Stimulated activated CD4-positive, alpha-beta T cell treated with anti-CD3 and anti-CD28 coated beads, Interleukin-4, amount 100 ng/mL, for 24 hours (primary cell): ENCODE measurements at regions not wholly inside any gene's neighbourhood (a gene's known extent, or its start where the extent isn't known, plus 50 kb on each side); places are given as distances from the start of the nearest gene placed in this dataset.

ENCODE experiments used
- DNase-seq: peaks from one replicate; pipeline ENCODE4 v3.0.0-alpha.2; 2020

GRCh38 chrX:39757971-39758370 is 339.8 kb downstream of the BCOR start:
- DNase-seq: no peak

GRCh38 chrX:39758791-39759525 is 338.8 kb downstream of the BCOR start:
- no peak for DNase-seq

- DNase-seq: no peak
These were observed 338.1 kb downstream of the BCOR start for GRCh38 chrX:39759526-39760224.

- peak; percentile 27 for DNase-seq
These were observed 336.8 kb downstream of the BCOR start for GRCh38 chrX:39760930-39761329.

GRCh38 chrX:39762266-39762841 is 335.4 kb downstream of the BCOR start:
- DNase-seq: no peak

GRCh38 chrX:39764441-39764914 is 333.3 kb downstream of the BCOR start:
- DNase-seq: no peak

GRCh38 chrX:39765327-39765726 is 332.4 kb downstream of the BCOR start:
- DNase-seq: no peak

- peak; percentile 6 for DNase-seq
These were observed 331.6 kb downstream of the BCOR start for GRCh38 chrX:39766085-39766726.

GRCh38 chrX:39766855-39767254 is 330.9 kb downstream of the BCOR start:
- no peak for DNase-seq

- DNase-seq: no peak
These were observed 330.3 kb downstream of the BCOR start for GRCh38 chrX:39767446-39767845.

- no peak for DNase-seq
These were observed 328.0 kb downstream of the BCOR start for GRCh38 chrX:39769748-39770147.

GRCh38 chrX:39771089-39771488 is 326.7 kb downstream of the BCOR start:
- no peak for DNase-seq

GRCh38 chrX:39772057-39772832 is 325.5 kb downstream of the BCOR start:
- DNase-seq: peak; percentile 73

GRCh38 chrX:39773150-39773549 is 324.6 kb downstream of the BCOR start:
- no peak for DNase-seq

GRCh38 chrX:39773923-39774773 is 323.6 kb downstream of the BCOR start:
- DNase-seq: peak; percentile 42

- DNase-seq: no peak
These were observed 322.9 kb downstream of the BCOR start for GRCh38 chrX:39774774-39775328.

GRCh38 chrX:39777623-39778025 is 320.1 kb downstream of the BCOR start:
- peak; percentile 36 for DNase-seq

GRCh38 chrX:39779952-39780783 is 317.6 kb downstream of the BCOR start:
- no peak for DNase-seq

GRCh38 chrX:39782276-39782675 is 315.5 kb downstream of the BCOR start:
- no peak for DNase-seq

- no peak for DNase-seq
These were observed 309.8 kb downstream of the BCOR start for GRCh38 chrX:39787999-39788398.
